ENCODE measurements at regions not wholly inside any gene's neighbourhood (a gene's known extent, or its start where the extent isn't known, plus 50 kb on each side); places are given as distances from the start of the nearest gene placed in this dataset.

DNA sequence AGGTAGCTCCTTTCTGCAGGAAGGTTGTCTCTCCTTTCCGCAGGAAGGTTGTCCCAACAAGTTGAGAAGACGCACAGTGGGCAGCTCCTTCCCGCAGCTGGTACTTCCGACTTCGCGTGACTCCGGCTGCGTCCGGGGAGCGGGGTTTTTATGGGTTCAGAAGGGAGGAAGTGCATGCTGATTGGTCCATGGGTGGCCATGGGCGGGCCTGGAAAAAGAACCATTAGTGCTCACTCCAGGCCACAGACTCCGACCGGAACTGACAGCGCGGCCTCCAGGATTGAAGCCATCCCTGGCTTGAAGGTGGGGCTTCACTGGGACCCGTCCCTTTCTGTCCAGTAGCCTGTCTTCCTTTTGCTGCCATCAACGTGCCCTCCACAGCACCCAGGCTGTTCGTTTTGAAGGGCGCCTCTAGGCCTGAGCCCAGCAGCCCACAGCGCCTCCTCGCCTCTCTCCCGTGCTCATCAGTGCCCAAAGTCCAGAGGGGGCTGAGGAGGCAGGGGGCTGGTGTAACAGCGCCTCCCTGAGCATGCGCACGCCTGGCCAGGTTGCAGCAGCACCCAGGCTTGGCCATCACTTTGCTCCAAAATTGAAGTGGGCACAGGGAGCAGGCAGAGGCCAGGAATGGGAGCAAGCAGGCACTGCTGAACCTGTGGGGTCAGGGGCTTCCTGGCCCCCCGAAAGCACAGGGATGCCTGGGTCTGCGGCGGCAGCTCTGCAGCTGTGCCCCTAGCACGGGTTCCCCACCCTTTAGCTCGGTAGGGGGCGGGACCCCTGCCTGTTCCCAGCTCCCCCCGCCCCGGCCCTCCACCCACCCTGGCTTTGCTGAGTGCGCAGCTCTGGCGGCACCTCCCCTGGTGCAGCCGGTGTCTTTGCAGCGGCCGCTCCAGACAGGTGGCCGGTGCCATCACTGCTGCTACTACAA lies 330.6 kb upstream of the MCTP2 start:
- intact Hi-C loops (cut with DNase I), result no loop called here
- DNase-seq, result no peak
- no peaks in the 10 kb centered on the region for H3K4me1 ChIP-seq
- 89 to 91% methylated on average over 39 of the region's 39 CpGs for WGBS, 2 donors
- H3K27ac ChIP-seq, result no peak overlapping the region
- ATAC-seq, result no peak
- no peak overlapping the region for H3K4me3 ChIP-seq
- H3K36me3 ChIP-seq, result no peaks in the 10 kb centered on the region
- peaks cover 0 to 6% (median 0%) of the 10 kb centered on the region in 7 donors for H3K27me3 ChIP-seq
- H3K9me3 ChIP-seq, result no peaks in the 10 kb centered on the region
- TF ChIP-seq, protein P1, sequence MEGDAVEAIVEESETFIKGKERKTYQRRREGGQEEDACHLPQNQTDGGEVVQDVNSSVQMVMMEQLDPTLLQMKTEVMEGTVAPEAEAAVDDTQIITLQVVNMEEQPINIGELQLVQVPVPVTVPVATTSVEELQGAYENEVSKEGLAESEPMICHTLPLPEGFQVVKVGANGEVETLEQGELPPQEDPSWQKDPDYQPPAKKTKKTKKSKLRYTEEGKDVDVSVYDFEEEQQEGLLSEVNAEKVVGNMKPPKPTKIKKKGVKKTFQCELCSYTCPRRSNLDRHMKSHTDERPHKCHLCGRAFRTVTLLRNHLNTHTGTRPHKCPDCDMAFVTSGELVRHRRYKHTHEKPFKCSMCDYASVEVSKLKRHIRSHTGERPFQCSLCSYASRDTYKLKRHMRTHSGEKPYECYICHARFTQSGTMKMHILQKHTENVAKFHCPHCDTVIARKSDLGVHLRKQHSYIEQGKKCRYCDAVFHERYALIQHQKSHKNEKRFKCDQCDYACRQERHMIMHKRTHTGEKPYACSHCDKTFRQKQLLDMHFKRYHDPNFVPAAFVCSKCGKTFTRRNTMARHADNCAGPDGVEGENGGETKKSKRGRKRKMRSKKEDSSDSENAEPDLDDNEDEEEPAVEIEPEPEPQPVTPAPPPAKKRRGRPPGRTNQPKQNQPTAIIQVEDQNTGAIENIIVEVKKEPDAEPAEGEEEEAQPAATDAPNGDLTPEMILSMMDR (IDR thresholded peaks at IDR 0.05), result no peak

DNA sequence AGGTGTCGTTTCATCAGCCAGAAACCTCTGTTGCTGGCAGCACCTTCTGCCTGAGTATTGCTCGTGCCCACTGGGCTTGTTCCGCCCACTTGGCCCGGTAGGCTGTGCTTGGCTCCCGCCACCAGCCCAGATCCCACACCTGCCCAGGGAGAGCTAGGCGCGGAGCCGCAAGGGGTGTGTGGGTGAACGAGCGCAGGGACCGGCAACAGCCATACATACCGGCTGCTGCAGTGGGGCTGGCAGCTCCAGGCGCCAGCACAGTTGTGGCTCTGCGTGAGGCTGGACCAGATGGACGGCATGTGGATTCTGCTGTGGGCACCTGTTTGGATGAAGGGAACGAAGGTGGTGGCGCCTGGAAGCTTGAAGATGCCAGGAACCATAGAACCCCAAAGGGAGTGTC lies 331.5 kb upstream of the MCTP2 start:
- H3K4me1 ChIP-seq, result no peaks in the 10 kb centered on the region
- no peak for ATAC-seq
- 95% methylated on average over 17 of the region's 17 CpGs for WGBS, 2 donors
- no peak overlapping the region for H3K27ac ChIP-seq
- H3K9me3 ChIP-seq, result no peaks in the 10 kb centered on the region
- intact Hi-C loops (cut with DNase I), result no loop called here
- TF ChIP-seq, protein P1 (IDR thresholded peaks at IDR 0.05), result no peak
- H3K27me3 ChIP-seq, result peaks cover 0 to 6% (median 0%) of the 10 kb centered on the region in 7 donors
- H3K4me3 ChIP-seq, result no peak overlapping the region
- DNase-seq, result no peak
- H3K36me3 ChIP-seq, result no peaks in the 10 kb centered on the region

DNA sequence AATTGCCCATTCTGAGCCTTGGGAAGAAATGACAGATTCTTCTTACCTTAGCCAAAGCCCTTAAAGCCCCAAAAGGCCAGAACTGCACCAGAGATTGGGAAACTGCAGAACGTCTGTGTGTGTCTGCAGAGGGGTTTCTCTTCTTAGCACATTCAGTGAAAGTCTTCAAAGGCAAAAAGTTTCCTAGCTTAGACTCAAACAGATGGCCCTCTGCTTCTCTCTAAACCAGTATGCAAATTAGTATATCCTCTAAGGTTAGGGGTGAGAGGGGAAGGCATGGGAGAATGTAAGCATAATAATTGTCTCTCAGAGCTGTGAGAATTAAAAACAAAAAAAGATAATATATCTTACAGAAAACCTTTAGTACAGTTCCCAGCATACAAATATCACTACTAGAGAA lies 334.0 kb upstream of the MCTP2 start:
- intact Hi-C loops (cut with DNase I), result no loop called here
- DNase-seq, result no peak
- TF ChIP-seq, protein P1 (IDR thresholded peaks at IDR 0.05), result no peak
- no peak for ATAC-seq
- Histone ChIP-seq H3K9me3 (no peaks in the 10 kb centered on the region), H3K36me3 (no peaks in the 10 kb centered on the region), H3K4me1 (no peaks in the 10 kb centered on the region), H3K27me3 (peaks cover 0 to 6% (median 0%) of the 10 kb centered on the region in 7 donors), H3K4me3 (no peak overlapping the region), H3K27ac (no peak overlapping the region)
- WGBS, 2 donors, result 23 to 25% methylated on average over 1 of the region's 1 CpG

DNA sequence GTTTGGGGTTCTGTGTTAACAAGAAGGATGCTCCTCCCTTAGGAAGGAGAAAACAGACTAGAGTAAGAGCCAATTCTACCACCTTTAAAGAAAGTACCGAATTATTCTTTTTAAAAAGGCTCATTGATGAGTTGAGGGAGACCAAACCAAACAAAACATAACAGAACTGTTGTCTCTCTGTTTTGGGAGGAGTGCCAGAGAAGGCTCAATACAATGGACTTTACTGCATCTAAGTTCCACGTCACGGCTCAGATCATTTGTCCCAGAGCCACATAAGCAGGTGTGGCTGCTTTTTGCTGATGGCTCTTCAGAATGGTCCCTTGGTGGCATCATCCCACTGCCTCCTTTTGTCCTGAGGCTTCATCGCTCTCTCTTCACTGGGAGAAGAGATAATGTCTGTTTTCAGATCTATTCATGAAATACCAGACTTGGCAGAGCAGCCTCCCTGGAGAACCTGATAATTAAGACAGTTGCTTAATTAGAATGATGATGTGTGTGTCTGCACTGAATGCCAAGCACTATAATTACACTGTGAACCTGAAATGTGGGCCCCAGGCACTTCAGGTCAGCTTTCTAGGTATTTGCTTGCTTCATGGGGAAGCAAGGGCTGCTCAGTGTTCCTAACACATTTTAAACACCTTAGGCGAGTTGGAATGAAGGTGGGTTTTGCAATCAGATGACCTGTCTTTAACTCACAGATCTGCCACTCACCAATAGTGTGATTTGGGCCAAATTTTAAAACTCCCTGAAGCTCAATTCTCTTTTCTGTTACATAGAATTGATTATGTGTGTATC lies 335.2 kb upstream of the MCTP2 start:
- ATAC-seq, result no peak
- peaks cover 0 to 5% (median 0%) of the 10 kb centered on the region in 7 donors for H3K27me3 ChIP-seq
- no peaks in the 10 kb centered on the region for H3K36me3 ChIP-seq
- H3K27ac ChIP-seq, result no peak overlapping the region
- H3K4me1 ChIP-seq, result no peaks in the 10 kb centered on the region
- intact Hi-C loops (cut with DNase I), result no loop called here
- no peak for DNase-seq
- no peak overlapping the region for H3K4me3 ChIP-seq
- H3K9me3 ChIP-seq, result no peaks in the 10 kb centered on the region
- TF ChIP-seq, protein P1 (IDR thresholded peaks at IDR 0.05), result no peak
- WGBS, 2 donors, result 71 to 72% methylated on average over 5 of the region's 5 CpGs

Data from heart right ventricle (tissue), 16 donors.